Activated CD8-positive, alpha-beta T cell treated with anti-CD3 and anti-CD28 coated beads for 36 hours (primary cell): ENCODE measurements at regions not wholly inside any gene's neighbourhood (a gene's known extent, or its start where the extent isn't known, plus 50 kb on each side); places are given as distances from the start of the nearest gene placed in this dataset.

Experiments
- ATAC-seq: fragments of 200-7000 bp; cut with Tn5 transposase; one replicate; pipeline ENCODE4 v1.10.0; 2021; ENCODE audit warnings: mild to moderate bottlenecking, moderate library complexity
- CTCF ChIA-PET: fragments of 350-600 bp; sonication (Branson Sonifier 250); formaldehyde crosslinking; loops from one replicate; lab custom pipeline; 2021; ENCODE audit warnings: antibody characterized with exemption; lab: Charles Lee
- POLR2A ChIA-PET: fragments of 350-600 bp; sonication (Branson Sonifier 250); formaldehyde crosslinking; loops from one replicate; lab custom pipeline; 2021; ENCODE audit warnings: antibody characterized with exemption; lab: Charles Lee
- DNase-seq: peaks from one replicate; pipeline ENCODE4 v3.0.0-alpha.2; 2020
- H3K27ac Mint-ChIP-seq: one replicate; pipeline ENCODE4 v1.8.0; 2021; ENCODE audit warnings: mild to moderate bottlenecking, mixed read lengths
- H3K27me3 Mint-ChIP-seq: one replicate; pipeline ENCODE4 v1.8.0; 2021; ENCODE audit warnings: mixed read lengths
- H3K36me3 Mint-ChIP-seq: one replicate; pipeline ENCODE4 v1.8.0; 2021; ENCODE audit warnings: low read depth, mixed read lengths
- H3K4me1 Mint-ChIP-seq: one replicate; pipeline ENCODE4 v1.8.0; 2021; ENCODE audit warnings: low read depth, mixed read lengths
- H3K4me3 Mint-ChIP-seq: one replicate; pipeline ENCODE4 v1.8.0; 2021; ENCODE audit warnings: mild to moderate bottlenecking, moderate library complexity, mixed read lengths
- H3K9me3 Mint-ChIP-seq: one replicate; pipeline ENCODE4 v1.8.0; 2021; ENCODE audit warnings: mixed read lengths
- intact Hi-C: fragments of 100-400 bp; cut with micrococcal nuclease; formaldehyde crosslinking; loops from one replicate; pipeline ENCODE4 v1.10.0; 2022
- TF ChIP-seq, protein P1 (sequence below): fragments of 200-600 bp; IDR thresholded peaks from one replicate; pipeline ENCODE4 v1.8.0; 2022; ENCODE audit warnings: antibody characterized with exemption, mild to moderate bottlenecking

DNA sequence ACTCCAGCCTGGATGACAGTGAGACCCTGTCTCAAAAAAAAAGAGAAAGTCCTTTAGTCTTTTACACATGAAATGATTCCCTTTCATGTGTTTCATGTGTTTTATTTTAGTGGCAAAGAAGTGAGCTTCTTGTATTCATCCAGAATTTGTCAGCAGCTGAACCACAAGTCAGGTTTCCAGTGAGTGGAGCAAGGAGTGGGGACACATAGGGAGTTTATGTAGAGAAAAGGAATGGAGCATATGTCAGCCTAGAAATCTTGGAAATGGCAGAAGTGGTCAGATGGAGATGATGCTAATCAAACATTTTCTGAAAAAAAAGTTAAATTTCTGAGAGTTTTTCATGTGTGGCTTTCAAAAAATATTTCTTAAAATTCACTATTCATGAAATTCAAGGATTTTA lies 383.0 kb upstream of the GATB start:
- TF ChIP-seq, protein P1, sequence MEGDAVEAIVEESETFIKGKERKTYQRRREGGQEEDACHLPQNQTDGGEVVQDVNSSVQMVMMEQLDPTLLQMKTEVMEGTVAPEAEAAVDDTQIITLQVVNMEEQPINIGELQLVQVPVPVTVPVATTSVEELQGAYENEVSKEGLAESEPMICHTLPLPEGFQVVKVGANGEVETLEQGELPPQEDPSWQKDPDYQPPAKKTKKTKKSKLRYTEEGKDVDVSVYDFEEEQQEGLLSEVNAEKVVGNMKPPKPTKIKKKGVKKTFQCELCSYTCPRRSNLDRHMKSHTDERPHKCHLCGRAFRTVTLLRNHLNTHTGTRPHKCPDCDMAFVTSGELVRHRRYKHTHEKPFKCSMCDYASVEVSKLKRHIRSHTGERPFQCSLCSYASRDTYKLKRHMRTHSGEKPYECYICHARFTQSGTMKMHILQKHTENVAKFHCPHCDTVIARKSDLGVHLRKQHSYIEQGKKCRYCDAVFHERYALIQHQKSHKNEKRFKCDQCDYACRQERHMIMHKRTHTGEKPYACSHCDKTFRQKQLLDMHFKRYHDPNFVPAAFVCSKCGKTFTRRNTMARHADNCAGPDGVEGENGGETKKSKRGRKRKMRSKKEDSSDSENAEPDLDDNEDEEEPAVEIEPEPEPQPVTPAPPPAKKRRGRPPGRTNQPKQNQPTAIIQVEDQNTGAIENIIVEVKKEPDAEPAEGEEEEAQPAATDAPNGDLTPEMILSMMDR = no peak
- ATAC-seq (no peak), DNase-seq (no peak)
- no peak overlapping the region for H3K27ac Mint-ChIP-seq
- intact Hi-C loops = no loop called here
- no peaks in the 10 kb centered on the region for H3K27me3 Mint-ChIP-seq
- POLR2A ChIA-PET = no interaction called here
- no peak overlapping the region for H3K4me3 Mint-ChIP-seq
- peaks cover 18% of the 10 kb centered on the region for H3K9me3 Mint-ChIP-seq
- CTCF ChIA-PET = no interaction called here
- peaks cover 3% of the 10 kb centered on the region for H3K4me1 Mint-ChIP-seq
- peaks cover 2% of the 10 kb centered on the region for H3K36me3 Mint-ChIP-seq

DNA sequence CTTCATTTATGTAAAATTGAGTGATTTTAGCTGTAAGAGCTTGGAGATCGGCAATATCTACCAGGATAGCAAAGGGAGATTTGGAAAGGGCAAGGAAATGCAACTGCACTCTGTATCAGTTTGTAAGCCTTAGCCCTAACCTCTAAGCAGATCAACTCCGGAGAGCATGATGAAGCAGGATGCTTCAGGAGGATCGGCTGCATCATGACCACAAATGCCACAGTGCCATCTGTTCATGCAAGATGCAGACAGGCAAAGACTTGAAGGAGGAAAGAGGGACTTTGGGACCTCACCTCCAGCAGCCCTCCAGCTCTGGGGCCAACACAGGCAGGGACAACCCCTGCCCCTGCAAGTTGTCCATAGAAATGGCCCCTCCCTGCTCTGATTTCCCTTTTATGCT lies 377.6 kb upstream of the GATB start:
- Mint-ChIP-seq H3K4me1 (peaks cover 9% of the 10 kb centered on the region), H3K27ac (no peak overlapping the region), H3K4me3 (no peak overlapping the region), H3K36me3 (no peaks in the 10 kb centered on the region), H3K9me3 (no peaks in the 10 kb centered on the region), H3K27me3 (no peaks in the 10 kb centered on the region)
- TF ChIP-seq, protein P1 = no peak
- intact Hi-C loops = no loop called here
- POLR2A ChIA-PET = no interaction called here
- CTCF ChIA-PET = no interaction called here
- ATAC-seq (no peak), DNase-seq (peak; percentile 52)

DNA sequence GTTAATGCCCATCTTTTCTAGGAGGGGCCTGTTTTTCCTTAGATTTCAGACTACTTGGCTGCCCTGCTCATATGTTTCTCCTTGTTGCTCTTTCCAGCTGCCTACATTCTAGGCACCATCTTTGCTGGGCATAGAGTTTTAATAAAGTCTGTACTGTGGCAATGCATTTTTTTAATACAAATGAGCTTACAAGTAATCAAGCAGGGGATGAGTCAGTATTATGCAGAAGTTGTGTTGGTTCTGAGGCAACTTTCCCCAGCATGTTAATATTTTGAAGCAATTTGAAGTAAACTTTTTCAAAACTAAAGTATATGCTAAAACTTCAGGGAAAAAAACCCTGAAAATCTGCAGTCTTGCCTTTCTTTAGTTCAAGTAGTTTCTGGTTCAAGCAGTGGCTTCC lies 372.0 kb upstream of the GATB start:
- Mint-ChIP-seq H3K9me3 (peaks cover 5% of the 10 kb centered on the region), H3K27ac (no peak overlapping the region), H3K36me3 (no peaks in the 10 kb centered on the region), H3K27me3 (no peaks in the 10 kb centered on the region), H3K4me1 (peaks cover 5% of the 10 kb centered on the region), H3K4me3 (no peak overlapping the region)
- no peak for DNase-seq
- intact Hi-C loops = no loop called here
- TF ChIP-seq, protein P1 = no peak
- ChIA-PET POLR2A (no interaction called here), CTCF (no interaction called here)
- ATAC-seq = no peak

DNA sequence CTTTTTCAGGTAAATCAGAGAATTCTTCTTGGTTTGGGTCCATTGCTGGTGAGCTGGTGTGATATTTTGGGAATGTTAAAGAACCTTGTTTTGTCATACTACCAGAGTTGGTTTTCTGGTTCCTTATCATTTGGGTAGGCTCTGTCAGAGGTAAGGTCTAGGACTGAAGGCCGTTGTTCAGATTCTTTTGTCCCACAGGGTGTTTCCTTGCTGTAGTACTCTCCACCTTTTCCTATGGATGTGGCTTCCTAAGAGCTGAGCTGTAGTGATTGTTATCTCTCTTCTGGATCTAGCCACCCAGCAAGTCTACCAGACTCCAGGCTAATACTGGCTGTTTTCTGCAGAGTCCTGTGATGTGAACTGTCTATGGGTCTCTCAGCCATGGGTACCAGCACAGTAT lies 367.5 kb upstream of the GATB start:
- ChIA-PET POLR2A (interaction anchor here (0.8 kb wide), 1 partner anchor 12 kb away, joined by 4 read pairs; no protein-coding TSS in a partner anchor), CTCF (no interaction called here)
- Mint-ChIP-seq H3K4me3 (no peak overlapping the region), H3K9me3 (peaks cover 23% of the 10 kb centered on the region), H3K36me3 (peaks cover 6% of the 10 kb centered on the region), H3K27me3 (no peaks in the 10 kb centered on the region), H3K27ac (no peak overlapping the region), H3K4me1 (peaks cover 18% of the 10 kb centered on the region)
- TF ChIP-seq, protein P1 = no peak
- intact Hi-C loops = no loop called here
- DNase-seq (no peak), ATAC-seq (no peak)

DNA sequence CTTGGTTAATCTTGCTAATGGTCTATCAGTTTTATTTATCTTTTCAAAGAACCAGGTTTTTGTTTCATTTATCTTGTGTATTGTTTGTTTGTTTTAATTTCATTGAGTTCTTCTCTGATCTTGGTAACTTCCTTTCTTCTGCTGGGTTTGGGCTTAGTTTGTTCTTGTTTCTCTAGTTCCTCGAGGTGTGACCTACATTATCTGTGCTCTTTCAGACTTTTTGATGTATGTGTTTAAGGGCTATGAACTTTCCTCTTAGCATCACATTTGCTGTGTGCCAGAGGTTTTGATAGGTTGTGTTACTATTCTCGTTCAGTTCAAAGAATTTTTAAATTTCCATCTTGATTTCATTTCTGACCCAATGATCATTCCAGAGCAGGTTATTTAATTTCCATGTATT lies 365.4 kb upstream of the GATB start:
- CTCF ChIA-PET = no interaction called here
- Mint-ChIP-seq H3K27ac (no peak overlapping the region), H3K9me3 (peaks cover 28% of the 10 kb centered on the region), H3K4me1 (peaks cover 18% of the 10 kb centered on the region), H3K4me3 (no peak overlapping the region), H3K27me3 (no peaks in the 10 kb centered on the region), H3K36me3 (peaks cover 6% of the 10 kb centered on the region)
- intact Hi-C loops = no loop called here
- no peak for DNase-seq
- ATAC-seq = no peak
- POLR2A ChIA-PET = no interaction called here
- TF ChIP-seq, protein P1 = no peak
